ENCODE measurements at regions not wholly inside any gene's neighbourhood (a gene's known extent, or its start where the extent isn't known, plus 50 kb on each side); places are given as distances from the start of the nearest gene placed in this dataset.

DNA sequence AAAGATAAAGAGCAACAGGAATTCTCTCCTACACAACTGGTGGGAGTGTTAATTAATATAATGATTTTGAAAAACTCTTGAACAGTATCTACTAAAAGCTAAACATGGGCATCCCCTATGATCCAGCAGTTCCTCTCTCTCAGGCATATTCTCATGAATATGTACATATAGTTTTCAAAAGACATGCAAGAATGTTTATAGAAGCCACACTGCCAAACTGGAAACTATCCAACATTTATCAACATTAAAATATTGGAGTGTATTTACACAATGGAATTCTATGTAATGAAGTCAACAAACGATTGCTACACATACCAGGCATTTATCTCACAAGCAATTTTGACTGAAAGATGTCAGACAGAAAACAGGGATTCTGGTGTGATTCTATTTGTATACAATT is 404.5 kb upstream of the ANKRD30A start:
- ATAC-seq (ENCODE audit: low read depth), result no peak
- H3K36me3 Mint-ChIP-seq (ENCODE audit: low read depth), result no peaks in the 10 kb centered on the region
- H3K27ac Mint-ChIP-seq, result no peak overlapping the region
- no peaks in the 10 kb centered on the region for H3K27me3 Mint-ChIP-seq
- no peak for DNase-seq
- intact Hi-C loops (cut with micrococcal nuclease), result no loop called here
- H3K9me3 Mint-ChIP-seq, result no peaks in the 10 kb centered on the region
- H3K4me3 Mint-ChIP-seq, result no peak overlapping the region
- TF ChIP-seq, protein P1, sequence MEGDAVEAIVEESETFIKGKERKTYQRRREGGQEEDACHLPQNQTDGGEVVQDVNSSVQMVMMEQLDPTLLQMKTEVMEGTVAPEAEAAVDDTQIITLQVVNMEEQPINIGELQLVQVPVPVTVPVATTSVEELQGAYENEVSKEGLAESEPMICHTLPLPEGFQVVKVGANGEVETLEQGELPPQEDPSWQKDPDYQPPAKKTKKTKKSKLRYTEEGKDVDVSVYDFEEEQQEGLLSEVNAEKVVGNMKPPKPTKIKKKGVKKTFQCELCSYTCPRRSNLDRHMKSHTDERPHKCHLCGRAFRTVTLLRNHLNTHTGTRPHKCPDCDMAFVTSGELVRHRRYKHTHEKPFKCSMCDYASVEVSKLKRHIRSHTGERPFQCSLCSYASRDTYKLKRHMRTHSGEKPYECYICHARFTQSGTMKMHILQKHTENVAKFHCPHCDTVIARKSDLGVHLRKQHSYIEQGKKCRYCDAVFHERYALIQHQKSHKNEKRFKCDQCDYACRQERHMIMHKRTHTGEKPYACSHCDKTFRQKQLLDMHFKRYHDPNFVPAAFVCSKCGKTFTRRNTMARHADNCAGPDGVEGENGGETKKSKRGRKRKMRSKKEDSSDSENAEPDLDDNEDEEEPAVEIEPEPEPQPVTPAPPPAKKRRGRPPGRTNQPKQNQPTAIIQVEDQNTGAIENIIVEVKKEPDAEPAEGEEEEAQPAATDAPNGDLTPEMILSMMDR (IDR thresholded peaks at IDR 0.05), result no peak
- ChIA-PET POLR2A (no interaction called here), CTCF (no interaction called here)
- no peaks in the 10 kb centered on the region for H3K4me1 Mint-ChIP-seq

DNA sequence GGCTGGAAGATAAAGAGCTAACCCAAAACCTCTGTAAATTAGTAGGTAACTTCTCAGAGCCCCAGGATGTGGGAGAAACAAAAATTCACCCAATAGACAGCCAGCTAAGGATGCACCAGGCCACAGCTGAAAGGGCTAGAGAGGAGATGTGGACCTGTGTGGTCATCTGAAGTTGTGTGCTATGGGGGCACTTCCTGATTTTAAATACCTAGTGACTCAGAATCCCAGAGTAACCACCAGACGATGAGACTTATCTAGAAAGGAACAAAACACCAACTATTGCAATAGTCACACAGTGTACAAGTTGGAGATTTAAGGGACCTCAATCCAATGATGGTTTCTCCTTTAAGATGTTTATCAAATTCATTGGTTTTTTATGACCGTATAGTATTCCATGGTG is 408.3 kb upstream of the ANKRD30A start:
- intact Hi-C loops (cut with micrococcal nuclease), result no loop called here
- no peaks in the 10 kb centered on the region for H3K4me1 Mint-ChIP-seq

DNA sequence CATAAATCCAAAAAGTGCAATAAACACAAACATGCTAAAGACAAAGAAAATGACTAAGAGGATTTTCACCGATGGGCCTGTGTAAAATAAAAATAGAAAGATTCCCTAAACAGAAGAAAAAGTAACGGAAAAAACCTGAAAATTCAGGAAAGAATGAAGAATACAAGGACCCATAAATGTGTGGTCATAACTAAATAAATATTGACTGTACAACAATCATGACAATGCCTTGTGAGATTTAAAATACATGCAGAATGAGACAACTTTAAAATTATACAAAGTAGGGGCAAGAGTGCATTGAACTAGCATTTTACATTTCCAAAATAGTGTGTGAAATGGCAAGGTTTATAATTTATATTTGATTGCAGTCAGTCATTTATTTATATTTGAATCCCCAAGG is 409.1 kb upstream of the ANKRD30A start:
- ATAC-seq (ENCODE audit: low read depth) (no peak), DNase-seq (no peak)
- Mint-ChIP-seq H3K4me3 (no peak overlapping the region), H3K27ac (no peak overlapping the region), H3K27me3 (no peaks in the 10 kb centered on the region), H3K9me3 (peaks cover 3% of the 10 kb centered on the region), H3K4me1 (no peaks in the 10 kb centered on the region), H3K36me3 (ENCODE audit: low read depth) (no peaks in the 10 kb centered on the region)
- intact Hi-C loops (cut with micrococcal nuclease), result no loop called here
- TF ChIP-seq, protein P1 (IDR thresholded peaks at IDR 0.05), result no peak
- CTCF ChIA-PET, result no interaction called here
- POLR2A ChIA-PET, result no interaction called here

More for the DNA sequence above, 408.3 kb upstream of the ANKRD30A start:
- no peak for DNase-seq
- no peak overlapping the region for H3K4me3 Mint-ChIP-seq
- H3K9me3 Mint-ChIP-seq, result peaks cover 3% of the 10 kb centered on the region
- ChIA-PET CTCF (no interaction called here), POLR2A (no interaction called here)
- no peaks in the 10 kb centered on the region for H3K36me3 Mint-ChIP-seq (ENCODE audit: low read depth)
- no peak overlapping the region for H3K27ac Mint-ChIP-seq
- TF ChIP-seq, protein P1 (IDR thresholded peaks at IDR 0.05), result no peak
- no peak for ATAC-seq (ENCODE audit: low read depth)
- H3K27me3 Mint-ChIP-seq, result no peaks in the 10 kb centered on the region

DNA sequence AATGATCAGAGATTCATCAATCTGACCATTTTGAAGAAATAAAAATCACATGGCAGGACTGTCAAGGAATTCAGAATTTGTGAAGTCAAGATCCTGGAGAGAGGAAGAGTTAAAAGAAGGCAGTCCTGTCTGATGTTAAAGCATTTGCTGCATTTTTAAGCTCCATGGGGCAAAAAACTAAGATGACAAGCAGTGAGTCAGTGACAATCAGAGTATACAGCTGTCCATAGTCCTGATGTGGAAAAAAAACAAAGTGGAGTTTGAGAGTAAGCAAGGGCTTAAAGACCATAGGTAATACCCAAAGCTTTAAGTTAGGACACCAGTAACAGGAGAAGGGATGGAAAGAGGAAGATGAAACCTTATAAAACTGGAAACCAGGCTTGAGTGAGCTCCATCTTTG is 412.7 kb upstream of the ANKRD30A start:
- DNase-seq (no peak), ATAC-seq (ENCODE audit: low read depth) (no peak)
- no peaks in the 10 kb centered on the region for H3K27me3 Mint-ChIP-seq
- TF ChIP-seq, protein P1 (IDR thresholded peaks at IDR 0.05), result no peak
- no peak overlapping the region for H3K27ac Mint-ChIP-seq
- POLR2A ChIA-PET, result no interaction called here
- no peak overlapping the region for H3K4me3 Mint-ChIP-seq
- H3K36me3 Mint-ChIP-seq (ENCODE audit: low read depth), result no peaks in the 10 kb centered on the region
- CTCF ChIA-PET, result no interaction called here
- intact Hi-C loops (cut with micrococcal nuclease), result no loop called here
- H3K4me1 Mint-ChIP-seq, result no peaks in the 10 kb centered on the region
- peaks cover 3% of the 10 kb centered on the region for H3K9me3 Mint-ChIP-seq

DNA sequence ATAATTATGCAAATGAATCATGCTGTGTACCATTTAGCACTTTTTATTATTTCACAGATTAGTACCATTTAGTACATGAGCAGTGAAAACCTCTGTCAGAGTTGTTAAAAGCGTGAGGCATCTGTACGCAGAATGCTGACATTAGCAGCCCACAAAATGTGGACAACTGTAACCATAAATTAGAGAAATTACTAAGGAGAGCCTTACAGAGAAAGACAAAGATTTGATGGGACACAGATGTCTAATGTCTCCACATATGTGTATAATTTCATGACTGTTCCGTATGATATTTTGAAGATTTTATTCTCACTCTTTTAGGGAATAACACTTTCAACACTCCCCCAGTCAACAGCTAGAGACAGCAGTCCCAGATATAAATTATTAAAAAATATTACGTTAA is 414.0 kb upstream of the ANKRD30A start:
- Mint-ChIP-seq H3K4me1 (no peaks in the 10 kb centered on the region), H3K27me3 (no peaks in the 10 kb centered on the region), H3K4me3 (no peak overlapping the region), H3K27ac (no peak overlapping the region), H3K9me3 (peaks cover 3% of the 10 kb centered on the region), H3K36me3 (ENCODE audit: low read depth) (no peaks in the 10 kb centered on the region)
- TF ChIP-seq, protein P1 (IDR thresholded peaks at IDR 0.05), result no peak
- ATAC-seq (ENCODE audit: low read depth) (no peak), DNase-seq (no peak)
- ChIA-PET POLR2A (no interaction called here), CTCF (no interaction called here)
- intact Hi-C loops (cut with micrococcal nuclease), result no loop called here
